ENCODE measurements at regions not wholly inside any gene's neighbourhood (a gene's known extent, or its start where the extent isn't known, plus 50 kb on each side); places are given as distances from the start of the nearest gene placed in this dataset.

- TF ChIP-seq DEAF1 (CRISPR knock-in tag; IDR thresholded peaks at IDR 0.05) (no peak), PHTF2 (CRISPR knock-in tag; IDR thresholded peaks at IDR 0.05) (no peak), JUND (IDR thresholded peaks at IDR 0.05; ENCODE audit: borderline replicate concordance, low read depth, low read length) (no peak), JUND (tag; IDR thresholded peaks at IDR 0.05; ENCODE audit: borderline replicate concordance, low read depth, low read length) (0 out of 3 replicates have a peak, but pooled peaks have one; percentile 25), MNT (conservative IDR thresholded peaks at IDR 0.05) (peak in 1 of 2 experiments; percentile 34; a peak in 1 of 4 replicates), DMBX1 (CRISPR knock-in tag; IDR thresholded peaks at IDR 0.05; ENCODE audit: borderline replicate concordance) (peak; percentile 36; the same call in 1 of the 2 replicates), ZNF76 (CRISPR knock-in tag; IDR thresholded peaks at IDR 0.05; ENCODE audit: borderline replicate concordance) (no peak), MAFK (IDR thresholded peaks at IDR 0.05; ENCODE audit: low read length) (no peak), CEBPG (CRISPR knock-in tag; IDR thresholded peaks at IDR 0.05) (no peak), CEBPG (tag; conservative IDR thresholded peaks at IDR 0.05 in 1 of 2, IDR thresholded peaks at IDR 0.05 in 1 of 2) (no peak), EP400 (IDR thresholded peaks at IDR 0.05) (peak; percentile 34), MCM2 (IDR thresholded peaks at IDR 0.05; ENCODE audit: low read depth) (no peak), SIRT6 (IDR thresholded peaks at IDR 0.05; ENCODE audit: low read depth, low read length) (no peak), GATAD2A (IDR thresholded peaks at IDR 0.05) (no peak), CHAMP1 (IDR thresholded peaks at IDR 0.05) (peak; percentile 63; the same call in 1 of the 2 replicates), PBX2 (CRISPR knock-in tag; IDR thresholded peaks at IDR 0.05; ENCODE audit: low read depth) (no peak), PBX2 (tag; conservative IDR thresholded peaks at IDR 0.05; ENCODE audit: low read depth) (peak; percentile 65), PURB (CRISPR knock-in tag; IDR thresholded peaks at IDR 0.05; ENCODE audit: low read depth) (no peak), ZNF197 (CRISPR knock-in tag; IDR thresholded peaks at IDR 0.05; ENCODE audit: low read depth) (no peak), DLX4 (CRISPR knock-in tag; IDR thresholded peaks at IDR 0.05) (no peak), EGR1 (conservative IDR thresholded peaks at IDR 0.05) (peak; percentile 70)
Measured at GRCh38 chr6:134398453-134398852, 80.5 kb upstream of the SGK1 start (continued).
